GM12864 (cell line): ENCODE measurements at regions not wholly inside any gene's neighbourhood (a gene's known extent, or its start where the extent isn't known, plus 50 kb on each side); places are given as distances from the start of the nearest gene placed in this dataset.
"Not testable (repeated sequence)": the region's sequence is repeated elsewhere in the genome, so short reads cannot be mapped to it uniquely, and the experiment has no call there.

ENCODE experiments used
- DNase-seq: peaks from one replicate; pipeline ENCODE4 v3.0.0-alpha.2; 2011; ENCODE audit warnings: low read depth
- H3K4me3 ChIP-seq: 2 replicates; pipeline ENCODE4 v1.5.1; 2011; ENCODE audit warnings: mild to moderate bottlenecking, low read depth, low read length, control low read depth
- TF ChIP-seq, protein P1 (sequence below): IDR thresholded peaks from 2 replicates; pipeline ENCODE4 v1.5.1; 2011; ENCODE audit warnings: low read depth, mild to moderate bottlenecking, moderate library complexity, low read length, control low read depth, inconsistent platforms; ENCODE audit errors: missing control alignments

GRCh38 chr10:2329082-2329481 lies 591.8 kb upstream of the ADARB2 start:
- DNase-seq, result no peak
- TF ChIP-seq, protein P1, sequence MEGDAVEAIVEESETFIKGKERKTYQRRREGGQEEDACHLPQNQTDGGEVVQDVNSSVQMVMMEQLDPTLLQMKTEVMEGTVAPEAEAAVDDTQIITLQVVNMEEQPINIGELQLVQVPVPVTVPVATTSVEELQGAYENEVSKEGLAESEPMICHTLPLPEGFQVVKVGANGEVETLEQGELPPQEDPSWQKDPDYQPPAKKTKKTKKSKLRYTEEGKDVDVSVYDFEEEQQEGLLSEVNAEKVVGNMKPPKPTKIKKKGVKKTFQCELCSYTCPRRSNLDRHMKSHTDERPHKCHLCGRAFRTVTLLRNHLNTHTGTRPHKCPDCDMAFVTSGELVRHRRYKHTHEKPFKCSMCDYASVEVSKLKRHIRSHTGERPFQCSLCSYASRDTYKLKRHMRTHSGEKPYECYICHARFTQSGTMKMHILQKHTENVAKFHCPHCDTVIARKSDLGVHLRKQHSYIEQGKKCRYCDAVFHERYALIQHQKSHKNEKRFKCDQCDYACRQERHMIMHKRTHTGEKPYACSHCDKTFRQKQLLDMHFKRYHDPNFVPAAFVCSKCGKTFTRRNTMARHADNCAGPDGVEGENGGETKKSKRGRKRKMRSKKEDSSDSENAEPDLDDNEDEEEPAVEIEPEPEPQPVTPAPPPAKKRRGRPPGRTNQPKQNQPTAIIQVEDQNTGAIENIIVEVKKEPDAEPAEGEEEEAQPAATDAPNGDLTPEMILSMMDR, result no peak
- no peak overlapping the region for H3K4me3 ChIP-seq

- DNase-seq, result no peak
- TF ChIP-seq, protein P1, result no peak
- no peak overlapping the region for H3K4me3 ChIP-seq
These were observed 589.1 kb upstream of the ADARB2 start for GRCh38 chr10:2326411-2326810.

- not testable (repeated sequence) for DNase-seq, H3K4me3 ChIP-seq
These were observed 577.7 kb upstream of the ADARB2 start for GRCh38 chr10:2315045-2315485.

DNA sequence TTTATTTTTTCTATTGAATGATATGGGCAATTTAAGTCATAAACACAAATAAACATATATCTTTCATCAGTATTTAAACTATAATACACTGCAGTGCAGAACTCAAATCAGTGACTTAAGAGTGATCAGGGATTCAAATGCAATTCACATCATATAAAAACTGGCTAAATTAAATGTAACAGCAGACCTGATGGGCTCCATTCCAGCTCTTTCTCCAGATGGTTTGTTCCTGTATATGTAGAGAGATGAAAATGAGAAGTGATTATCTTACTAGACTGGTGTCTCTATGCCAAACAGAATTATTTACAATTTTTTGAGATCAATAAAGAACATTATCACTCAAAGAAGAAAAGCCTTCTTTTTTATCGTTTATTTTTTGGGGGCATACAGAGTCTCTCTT lies 568.8 kb upstream of the ADARB2 start:
- no peak overlapping the region for H3K4me3 ChIP-seq
- no peak for DNase-seq
- TF ChIP-seq, protein P1, result no peak

DNA sequence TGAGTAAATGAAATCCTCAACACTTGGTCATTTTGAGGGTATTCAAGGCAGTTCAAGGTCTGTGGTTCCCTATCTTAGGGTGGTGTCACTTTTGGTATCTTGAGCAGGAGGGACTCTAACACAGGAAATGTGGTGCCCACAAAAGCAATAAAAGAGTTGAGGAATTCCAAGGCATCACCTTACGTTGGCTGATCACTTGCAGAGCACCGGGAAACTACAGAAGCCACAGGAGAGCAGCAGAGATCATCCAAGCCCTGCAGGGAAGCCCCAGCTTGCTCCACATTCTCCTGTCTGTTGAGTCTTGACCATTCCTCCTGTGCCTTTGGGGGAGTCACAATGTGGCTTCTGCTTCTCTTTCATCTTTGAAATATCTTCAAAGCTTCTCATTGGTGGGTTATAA lies 565.8 kb upstream of the ADARB2 start:
- no peak overlapping the region for H3K4me3 ChIP-seq
- no peak for DNase-seq
- TF ChIP-seq, protein P1, result no peak

GRCh38 chr10:2301227-2301626 lies 563.9 kb upstream of the ADARB2 start:
- no peak overlapping the region for H3K4me3 ChIP-seq
- no peak for DNase-seq
- TF ChIP-seq, protein P1, result no peak

DNA sequence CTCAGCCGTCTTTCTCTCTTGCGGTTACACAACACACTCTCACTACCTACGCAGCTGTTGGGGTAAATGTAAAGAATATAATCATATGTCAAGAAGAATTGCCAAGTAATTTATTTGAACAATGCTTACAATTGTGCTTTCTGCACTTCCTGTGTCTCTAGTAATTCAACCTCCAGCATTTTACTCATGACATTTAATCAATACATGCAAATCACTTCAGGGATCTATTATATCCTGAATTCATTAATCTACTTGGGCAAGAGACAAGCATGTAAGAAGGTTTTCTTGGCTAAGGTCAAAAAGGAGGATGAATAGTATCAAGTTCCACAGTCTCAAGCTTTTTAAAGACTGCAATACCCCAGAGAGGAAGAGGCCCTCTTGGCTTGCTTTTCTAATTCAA lies 562.9 kb upstream of the ADARB2 start:
- DNase-seq, result no peak
- TF ChIP-seq, protein P1, result no peak
- no peak overlapping the region for H3K4me3 ChIP-seq

- no peak for DNase-seq
- TF ChIP-seq, protein P1, result no peak
- H3K4me3 ChIP-seq, result no peak overlapping the region
These were observed 559.0 kb upstream of the ADARB2 start for GRCh38 chr10:2296179-2296891.
